GM21515 (cell line): ENCODE measurements at regions not wholly inside any gene's neighbourhood (a gene's known extent, or its start where the extent isn't known, plus 50 kb on each side); places are given as distances from the start of the nearest gene placed in this dataset.
"Not testable (repeated sequence)": the region's sequence is repeated elsewhere in the genome, so short reads cannot be mapped to it uniquely, and the experiment has no call there.

Experiments
- ATAC-seq: cut with Tn5 transposase; IDR thresholded peaks from one replicate; pipeline ENCODE4 v1.9.1; 2021; ENCODE audit not compliant: unreplicated experiment

DNA sequence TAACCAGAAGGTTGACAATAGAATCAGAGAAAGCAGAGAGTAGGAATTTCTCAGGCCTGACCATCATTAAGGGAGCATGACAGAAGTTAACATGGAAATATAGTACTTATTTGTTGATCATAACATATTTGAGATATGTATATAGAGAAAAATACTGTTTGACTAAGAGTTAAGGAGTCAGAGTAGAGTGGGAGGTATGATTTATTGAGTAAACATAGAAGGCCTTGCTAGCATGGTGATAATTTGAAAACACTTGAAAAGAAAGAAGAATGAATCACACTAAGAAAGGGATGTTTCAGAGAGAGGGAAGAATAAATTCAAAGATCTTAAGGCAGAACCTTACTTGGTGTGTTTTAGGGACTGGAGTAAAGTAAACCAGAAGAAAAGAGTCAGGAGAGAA lies 437.2 kb upstream of the TECRL start:
- no peak for ATAC-seq

DNA sequence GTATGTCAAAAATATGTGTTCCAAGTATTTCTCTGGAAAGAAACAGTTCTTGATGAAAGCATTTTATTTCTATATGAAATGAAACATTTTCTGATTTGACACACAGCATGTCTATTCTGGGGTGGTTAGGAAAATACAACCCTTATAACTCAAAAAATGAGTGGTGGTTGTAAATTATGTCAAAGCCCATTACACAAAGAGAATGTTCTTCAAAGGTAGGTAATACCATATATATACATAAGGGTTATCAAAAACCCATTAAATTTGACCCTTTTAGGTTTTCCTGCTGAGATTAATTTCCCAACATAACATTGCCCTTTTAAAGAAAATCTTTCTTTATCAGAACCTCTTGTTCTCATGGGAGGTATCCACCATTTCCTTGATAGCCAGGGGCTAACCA lies 420.5 kb upstream of the TECRL start:
- ATAC-seq, result no peak

DNA sequence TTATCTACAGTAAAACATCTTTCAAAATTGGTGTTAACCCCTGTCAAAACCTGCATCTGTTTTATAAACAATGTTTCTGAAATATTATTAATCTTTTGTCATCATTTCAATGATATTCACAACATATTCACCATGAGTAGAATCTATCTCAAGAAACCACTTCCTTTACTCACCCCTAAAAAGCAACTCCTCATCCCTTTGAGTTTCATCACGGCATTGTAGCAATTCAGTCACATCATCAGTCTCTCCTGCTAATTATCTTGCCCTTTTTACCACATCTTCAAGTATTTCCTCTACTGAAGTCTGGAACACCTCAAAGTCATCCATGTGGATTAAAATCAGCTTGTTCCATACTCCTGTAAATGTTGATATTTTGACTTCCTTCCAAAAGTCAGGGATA lies 415.3 kb upstream of the TECRL start:
- ATAC-seq, result no peak

DNA sequence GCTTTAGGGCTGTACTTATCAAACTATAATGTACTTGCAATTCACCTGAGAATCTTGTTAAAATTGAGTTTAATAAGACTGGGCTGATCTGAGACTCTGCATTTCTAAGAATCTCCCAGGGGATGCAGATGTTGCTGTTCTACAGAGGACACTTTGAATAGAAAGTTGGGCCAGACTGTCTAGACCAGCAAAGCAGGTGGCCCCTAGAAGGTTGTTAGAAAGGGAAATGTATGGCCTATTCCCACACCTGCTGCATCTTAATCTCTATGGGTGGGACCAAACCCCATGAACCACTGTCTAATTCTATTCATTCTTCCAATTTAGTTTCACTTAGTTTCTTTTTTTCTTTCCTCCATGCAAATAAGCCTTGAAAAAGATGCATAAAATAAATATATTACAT lies 413.2 kb upstream of the TECRL start:
- no peak for ATAC-seq

DNA sequence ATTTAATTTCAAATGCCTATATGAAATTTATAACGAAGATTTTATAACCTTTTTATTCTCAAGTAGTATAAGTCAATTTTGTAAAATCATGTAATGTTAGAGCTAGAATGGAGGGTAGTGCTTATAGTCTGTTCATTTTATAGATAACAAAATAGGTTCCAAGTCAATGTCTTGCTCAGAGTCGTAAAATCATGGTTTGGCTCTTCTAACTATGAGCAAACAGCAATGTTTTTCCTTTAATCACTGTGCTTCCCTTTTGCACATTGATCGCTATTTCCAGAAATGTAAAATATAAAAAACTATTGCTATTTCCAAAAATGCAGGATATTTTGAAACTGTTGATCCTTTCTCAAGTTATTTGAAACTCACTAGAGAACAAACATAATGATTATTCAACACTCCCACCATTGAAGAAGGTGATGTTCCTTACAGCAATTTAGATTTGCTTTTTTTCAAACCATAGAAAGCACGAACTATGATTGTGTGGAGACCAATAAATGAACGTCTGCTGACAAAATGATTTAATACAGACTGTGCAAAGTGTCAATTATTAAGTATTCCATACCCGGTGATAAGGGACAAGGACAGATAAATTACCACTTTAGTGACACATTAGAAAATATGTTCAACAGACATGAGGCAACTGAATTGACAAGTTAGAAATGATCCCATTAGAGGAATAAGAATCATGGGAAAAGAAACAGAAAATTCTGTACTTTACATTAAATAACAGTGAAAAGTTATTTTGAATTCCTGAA lies 412.1 kb upstream of the TECRL start:
- ATAC-seq, result no peak

DNA sequence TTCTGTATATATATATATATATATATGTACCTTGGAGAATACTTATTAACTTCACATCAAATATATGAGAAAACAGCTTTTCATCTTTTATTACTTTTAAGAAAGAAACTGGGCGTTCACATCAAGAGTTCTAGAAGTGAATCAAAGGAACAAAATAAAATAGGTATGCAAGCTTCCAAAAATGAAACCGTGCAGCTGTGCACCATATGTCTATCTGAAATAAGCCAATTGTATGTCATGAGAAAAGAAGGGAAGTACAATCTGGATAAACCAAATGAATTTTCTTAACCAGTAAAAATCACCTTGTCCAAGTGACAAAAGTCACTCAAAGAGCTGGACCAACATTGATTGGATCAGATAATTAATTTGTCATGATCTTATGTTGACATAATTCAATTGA lies 405.4 kb upstream of the TECRL start:
- no peak for ATAC-seq

DNA sequence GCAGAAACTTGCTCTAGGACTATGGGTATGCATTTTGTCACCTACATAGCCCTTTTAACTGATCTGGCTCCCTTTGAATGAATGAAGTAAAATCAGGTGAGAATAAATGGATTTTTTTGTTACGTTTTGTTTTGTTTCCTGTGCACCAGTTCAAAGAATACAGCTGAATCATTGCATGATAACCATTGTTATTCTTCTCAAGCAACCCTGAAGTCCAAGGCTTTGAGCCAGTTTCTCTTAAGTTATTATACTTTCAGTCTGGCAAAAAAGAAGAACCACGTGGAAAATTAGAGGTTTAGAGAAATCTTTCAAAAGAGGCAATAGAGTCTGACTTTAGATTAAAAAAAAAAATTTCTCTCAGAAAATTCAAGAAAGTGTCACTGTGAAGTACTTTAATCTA lies 398.6 kb upstream of the TECRL start:
- ATAC-seq, result no peak

DNA sequence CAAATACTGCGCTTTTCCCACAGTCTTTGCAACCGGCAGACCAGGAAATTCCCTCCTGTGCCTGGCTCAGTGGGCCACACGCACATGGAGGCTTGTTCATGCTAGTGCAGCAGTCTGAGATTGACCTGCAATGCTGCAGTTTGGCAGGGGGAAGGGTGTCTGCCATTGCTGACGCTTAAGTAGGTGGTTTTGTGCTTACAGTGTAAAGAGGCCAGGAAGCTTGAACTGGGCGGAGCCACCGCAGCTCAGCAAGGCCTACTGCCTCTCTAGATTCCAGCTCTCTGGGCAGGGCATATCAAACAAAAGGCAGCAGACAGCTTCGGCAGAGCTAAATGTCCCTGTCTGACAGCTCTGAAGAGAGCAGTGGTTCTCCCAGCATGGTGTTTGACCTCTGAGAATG lies 390.5 kb upstream of the TECRL start:
- ATAC-seq, result no peak

DNA sequence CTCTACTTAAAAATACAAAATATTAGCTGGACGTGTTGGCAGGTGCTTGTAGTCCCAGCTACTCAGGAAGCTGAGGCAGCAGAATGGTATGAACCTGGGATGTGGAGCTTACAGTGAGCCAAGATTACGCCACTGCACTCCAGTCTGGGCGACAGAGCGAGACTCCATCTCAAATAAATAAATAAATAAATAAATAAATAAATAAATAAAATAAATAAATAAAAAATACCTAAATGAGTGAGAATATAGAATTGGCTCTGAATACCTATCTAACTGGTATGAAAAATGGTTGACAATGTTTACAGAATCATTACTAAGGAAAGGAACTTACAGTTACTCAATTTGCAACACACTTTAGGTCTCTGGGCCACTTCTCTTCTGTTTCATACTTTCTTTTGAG lies 389.6 kb upstream of the TECRL start:
- ATAC-seq, result not testable (repeated sequence)

DNA sequence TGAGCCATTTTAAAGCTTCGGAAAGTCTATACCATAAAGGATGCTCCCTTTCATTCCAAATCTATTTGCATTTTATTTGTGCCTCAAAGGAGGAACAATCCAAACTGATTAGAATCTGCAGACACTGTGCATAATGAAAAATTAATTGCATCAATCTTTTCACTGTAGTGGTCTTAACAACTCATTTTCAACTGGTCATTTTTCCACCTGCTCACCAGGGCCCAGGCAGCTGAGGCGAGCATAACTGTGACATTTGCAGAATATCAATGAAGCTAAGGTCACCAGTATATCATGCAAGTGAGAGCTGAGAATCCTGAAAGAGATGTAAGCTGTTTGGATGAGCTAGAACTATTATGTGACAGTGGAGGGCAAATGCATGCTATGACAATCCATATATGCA lies 387.3 kb upstream of the TECRL start:
- no peak for ATAC-seq

DNA sequence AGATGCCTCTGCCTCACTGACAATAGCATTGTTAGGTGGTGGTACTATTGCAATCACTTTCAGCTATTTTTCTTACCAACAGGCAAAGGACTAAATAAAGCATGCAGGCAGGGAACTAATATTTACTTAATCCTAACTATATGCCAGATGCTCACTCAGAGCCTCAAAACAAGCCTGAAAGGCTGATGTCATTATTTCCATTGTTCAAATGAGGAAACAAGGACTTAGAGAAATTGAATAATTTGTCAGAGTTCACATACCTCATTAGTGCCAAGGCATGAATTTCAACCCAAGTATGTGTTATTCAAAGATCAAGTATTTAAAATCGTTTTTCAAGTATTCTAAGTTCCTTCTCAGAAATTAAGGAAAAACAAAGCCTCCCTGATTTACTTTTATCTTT lies 374.9 kb upstream of the TECRL start:
- no peak for ATAC-seq

DNA sequence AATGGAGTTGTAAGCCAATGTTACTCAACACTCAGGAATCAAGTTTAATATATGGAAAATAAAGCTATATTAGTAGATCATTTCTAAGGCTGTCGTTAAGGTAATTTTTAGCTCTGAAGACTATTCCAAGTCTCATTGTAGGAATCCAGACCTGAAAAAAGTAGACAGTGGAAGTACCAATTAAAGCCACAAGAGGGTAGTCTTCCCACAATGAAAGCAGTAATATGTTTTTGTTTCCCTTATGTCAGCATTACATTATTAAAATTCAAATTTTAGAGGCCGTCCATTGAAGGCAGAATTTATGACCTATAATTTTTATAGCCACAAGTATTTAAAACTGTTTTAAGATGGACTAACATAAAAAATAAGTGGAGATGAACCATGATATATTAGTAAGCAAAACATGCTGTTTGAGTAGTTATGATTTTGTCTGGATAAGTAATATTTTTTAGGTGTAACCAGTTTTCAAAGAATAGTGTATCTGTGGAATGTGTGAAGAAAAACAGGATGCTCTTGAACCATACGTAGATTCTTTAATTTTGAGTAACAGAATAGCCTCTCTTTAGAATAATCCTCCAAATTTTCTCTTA lies 372.6 kb upstream of the TECRL start:
- no peak for ATAC-seq

DNA sequence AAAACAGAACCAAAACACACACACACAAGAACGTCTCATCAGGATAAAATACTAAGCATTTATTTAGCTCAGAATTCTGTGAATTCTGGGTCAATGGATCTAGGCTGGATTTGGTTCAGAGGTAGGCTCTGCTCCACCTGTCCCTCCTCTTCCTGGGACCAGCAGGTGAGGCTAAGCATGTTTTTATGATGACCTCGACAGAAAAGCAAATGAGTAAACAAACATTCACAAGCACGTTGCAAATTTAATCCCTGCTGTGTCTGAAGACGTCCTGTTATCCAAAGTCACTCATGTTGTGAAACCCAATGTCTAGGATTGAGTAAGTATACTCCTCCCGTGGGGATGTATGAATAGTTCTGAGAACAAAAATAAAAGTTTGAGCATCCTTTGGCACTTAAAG lies 371.4 kb upstream of the TECRL start:
- no peak for ATAC-seq

DNA sequence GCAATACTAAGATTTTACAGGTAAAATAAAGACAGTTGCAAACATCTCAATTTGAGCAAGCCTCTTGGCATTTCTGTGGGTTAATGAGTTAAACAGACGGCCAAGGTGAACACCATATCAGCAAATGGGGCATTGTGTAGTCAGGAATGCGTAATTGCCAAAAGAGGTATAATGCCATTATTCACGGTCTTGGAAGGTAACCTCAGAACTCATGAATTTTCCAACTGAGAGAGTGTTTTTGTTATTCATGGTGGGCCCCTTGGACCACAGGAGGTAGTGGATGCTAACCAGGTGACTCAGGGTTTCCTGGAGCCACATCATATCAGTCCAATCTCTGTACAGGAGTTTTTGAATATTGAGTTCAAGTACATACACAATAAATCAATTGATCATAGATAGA lies 368.0 kb upstream of the TECRL start:
- no peak for ATAC-seq

DNA sequence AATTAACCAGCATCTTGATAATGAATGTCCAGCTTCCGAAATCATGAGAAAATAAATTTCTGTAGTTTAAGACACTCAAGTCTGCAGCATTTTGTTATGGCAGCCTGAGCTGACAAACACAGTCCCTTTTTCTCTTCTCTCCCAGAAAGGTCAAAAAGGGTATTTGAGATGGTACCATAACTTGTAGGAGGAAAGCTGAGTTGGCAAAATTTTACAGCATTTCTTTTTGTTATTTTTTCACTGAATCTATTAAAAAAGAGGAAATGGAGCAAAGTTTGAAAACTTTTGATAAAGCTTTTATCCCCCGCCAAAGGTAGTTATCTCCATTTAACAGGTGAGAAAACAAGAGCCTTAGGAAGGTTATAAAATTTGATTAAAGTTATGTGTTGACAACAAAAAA lies 367.6 kb upstream of the TECRL start:
- no peak for ATAC-seq

DNA sequence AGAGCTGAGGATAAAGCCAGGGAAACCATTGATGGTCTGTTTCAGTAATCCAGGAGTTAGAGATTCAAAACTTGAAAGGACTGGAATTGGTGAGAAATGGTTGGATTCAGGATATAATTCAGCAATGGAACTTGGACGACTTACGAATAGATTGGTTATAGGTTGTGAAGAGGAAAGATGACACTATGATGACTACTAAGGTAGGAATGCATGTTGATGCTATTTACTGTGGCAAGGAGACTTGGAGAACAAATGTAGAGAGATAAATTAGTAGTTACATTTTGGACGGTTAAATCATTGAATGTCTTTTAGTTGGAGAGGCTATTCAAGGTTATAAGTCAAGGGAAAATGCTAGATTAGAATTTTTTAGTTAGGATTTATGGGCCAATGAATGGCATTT lies 365.4 kb upstream of the TECRL start:
- no peak for ATAC-seq

DNA sequence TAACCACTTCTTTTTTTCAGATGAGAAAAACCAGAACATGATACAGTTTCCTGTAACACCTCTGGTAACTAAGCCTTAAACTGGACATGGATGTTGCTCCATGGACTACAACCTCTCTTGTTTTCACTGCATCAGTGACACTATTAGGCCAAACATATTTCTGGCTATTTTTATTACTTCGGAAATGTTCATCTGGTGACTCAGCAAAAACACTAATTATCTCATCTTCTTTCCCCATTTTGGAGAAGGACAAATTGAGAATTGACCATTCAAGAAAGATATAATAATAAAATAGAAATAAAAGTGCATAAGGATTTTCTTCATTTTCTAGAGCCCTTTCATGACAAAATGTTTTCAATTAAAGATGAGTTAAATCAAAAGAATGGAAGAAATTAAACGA lies 361.9 kb upstream of the TECRL start:
- no peak for ATAC-seq

DNA sequence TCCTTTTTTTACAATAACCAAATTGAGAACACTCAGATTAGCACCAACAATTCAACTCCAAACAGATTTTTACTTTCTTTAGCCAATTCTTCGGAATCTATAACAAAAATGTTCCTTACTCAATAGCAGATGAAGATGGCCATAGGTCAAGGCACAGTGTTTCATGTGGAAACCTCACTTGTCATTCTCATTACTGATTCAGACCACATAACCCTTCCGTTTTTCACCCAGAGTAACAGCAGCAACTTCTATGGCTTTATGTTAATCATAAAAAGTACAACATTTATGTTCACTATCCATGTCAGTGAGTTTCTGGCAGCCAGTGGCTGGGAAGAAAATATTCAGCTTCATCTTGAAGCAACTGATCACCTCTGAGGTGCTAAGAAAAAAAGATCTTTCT lies 358.3 kb upstream of the TECRL start:
- no peak for ATAC-seq

DNA sequence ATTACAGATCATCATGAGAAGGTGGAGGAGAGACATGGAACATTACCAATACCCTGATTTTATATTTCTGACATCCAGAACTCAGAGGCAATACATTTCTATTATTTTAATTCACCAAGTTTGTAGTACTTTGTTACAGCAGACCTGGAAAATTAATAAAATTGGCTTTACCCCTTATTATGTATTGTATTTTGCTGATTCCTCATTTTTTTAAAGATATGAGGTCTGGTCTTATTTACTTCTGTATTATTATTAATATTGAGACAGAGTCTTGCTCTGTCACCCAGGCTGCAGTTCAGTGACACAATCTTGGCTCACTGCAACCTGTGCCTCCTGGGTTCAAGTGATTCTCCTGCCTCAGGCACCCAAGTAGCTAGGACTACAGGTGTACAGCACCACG lies 357.3 kb upstream of the TECRL start:
- no peak for ATAC-seq

DNA sequence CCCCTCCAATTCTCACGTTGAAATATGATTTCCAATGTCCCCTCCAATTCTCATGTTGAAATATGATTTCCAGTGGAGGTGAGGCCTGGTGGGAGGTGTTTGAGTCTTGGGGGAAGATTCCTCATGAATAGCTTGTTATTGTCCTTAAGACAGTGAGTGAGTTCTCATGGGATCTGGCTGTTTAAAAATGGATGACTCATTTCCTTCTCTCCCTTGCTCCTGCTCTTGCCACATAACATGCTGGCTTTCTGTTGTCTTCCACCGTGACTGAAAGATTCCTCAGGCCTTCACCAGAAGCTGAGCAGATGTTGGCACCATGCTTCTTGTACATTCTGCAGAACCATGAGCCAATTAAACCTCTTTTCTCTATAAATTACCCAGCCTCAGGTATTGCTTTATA lies 346.8 kb upstream of the TECRL start:
- no peak for ATAC-seq

DNA sequence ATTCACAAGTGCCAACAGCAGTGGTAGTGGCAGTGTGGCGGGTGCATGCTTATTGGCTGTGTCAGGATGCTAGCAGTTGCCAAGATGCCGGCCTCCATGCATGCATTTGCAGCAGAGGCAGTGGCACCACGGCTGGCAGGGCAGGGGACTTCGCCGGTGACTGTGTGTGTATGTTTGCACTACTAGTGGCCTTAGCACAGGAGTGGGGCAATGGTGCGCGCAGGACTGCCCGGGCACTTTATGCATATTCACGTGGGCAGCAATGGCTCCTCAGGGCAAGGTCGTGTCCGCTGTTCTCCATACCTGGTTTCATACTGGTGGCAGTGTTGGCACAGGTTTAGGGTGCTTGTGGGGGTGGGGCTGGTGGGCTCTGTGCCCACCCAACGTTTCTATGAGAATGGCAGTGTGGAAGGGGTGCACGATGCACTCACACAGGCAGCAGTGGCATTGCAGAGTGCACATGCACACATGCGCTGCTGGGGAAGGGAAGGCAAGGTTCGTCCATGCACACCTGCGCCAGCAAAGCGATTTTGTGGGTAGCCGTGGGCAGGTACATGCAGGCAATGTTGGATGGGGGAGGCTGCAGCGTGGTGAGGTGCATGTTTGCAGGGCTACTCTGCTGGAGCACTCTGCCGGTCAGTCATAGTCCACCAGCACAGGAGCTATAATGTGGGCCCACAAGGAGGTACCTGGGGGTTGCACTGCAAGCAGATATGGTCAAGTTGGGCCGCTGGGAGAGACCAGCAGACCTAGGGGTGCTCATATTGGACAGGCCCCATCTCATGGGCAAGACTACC lies 338.9 kb upstream of the TECRL start:
- no peak for ATAC-seq

DNA sequence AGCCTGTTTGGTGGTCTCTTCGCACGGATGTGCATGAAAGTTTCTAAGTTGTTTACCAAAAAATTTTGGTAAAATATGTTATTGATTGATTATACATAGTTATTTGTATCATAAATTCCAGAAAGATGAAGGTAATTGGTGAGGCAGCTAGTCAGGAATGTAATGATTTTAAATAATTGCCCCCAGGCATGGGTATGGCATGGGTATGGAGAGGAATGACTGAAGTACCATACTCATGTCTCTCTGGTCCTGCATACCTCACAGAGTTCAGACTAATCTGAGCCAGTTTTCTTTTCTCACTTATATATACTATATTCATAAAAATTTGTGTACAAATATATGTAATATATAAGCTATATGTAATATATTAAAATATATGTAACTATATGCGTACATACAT lies 329.0 kb upstream of the TECRL start:
- ATAC-seq, result no peak

DNA sequence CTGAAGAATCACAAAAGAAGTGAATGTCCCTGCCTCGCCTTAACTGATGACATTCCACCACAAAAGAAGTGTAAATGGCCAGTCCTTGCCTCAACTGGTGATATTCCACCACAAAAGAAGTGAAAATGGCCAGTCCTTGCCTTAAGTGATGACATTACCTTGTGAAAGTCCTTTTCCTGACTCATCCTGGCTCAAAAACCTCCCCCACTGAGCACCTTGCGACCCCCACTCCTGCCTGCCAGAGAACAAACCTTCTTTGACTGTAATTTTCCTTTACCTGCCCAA lies 328.5 kb upstream of the TECRL start:
- not testable (repeated sequence) for ATAC-seq
